ENCODE measurements at regions not wholly inside any gene's neighbourhood (a gene's known extent, or its start where the extent isn't known, plus 50 kb on each side); places are given as distances from the start of the nearest gene placed in this dataset.

DNA sequence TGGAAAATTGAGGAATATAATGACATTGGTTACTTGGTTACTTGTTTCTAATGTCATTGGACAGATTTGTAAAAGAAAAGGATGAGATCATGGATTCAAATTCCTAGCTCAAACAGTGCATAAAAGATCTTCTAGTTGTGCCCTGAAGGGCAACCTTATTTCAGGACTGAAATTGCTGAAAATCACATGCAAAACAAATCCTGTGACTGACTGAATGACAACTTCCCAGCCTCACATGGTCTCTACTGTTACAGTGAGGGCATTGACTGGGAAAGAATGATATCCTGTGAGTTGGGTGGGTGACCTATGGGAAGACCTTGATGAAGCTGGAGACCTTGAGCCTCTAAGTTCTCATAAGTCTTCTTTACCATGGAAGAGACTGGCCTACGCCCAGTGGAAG lies 90.4 kb upstream of the HAAO start:
- no peak for DNase-seq (ENCODE audit: low read depth)
- no peak overlapping the region for H3K4me3 ChIP-seq (ENCODE audit: control insufficient read depth, low read depth, low read length)
- TF ChIP-seq, protein P1, sequence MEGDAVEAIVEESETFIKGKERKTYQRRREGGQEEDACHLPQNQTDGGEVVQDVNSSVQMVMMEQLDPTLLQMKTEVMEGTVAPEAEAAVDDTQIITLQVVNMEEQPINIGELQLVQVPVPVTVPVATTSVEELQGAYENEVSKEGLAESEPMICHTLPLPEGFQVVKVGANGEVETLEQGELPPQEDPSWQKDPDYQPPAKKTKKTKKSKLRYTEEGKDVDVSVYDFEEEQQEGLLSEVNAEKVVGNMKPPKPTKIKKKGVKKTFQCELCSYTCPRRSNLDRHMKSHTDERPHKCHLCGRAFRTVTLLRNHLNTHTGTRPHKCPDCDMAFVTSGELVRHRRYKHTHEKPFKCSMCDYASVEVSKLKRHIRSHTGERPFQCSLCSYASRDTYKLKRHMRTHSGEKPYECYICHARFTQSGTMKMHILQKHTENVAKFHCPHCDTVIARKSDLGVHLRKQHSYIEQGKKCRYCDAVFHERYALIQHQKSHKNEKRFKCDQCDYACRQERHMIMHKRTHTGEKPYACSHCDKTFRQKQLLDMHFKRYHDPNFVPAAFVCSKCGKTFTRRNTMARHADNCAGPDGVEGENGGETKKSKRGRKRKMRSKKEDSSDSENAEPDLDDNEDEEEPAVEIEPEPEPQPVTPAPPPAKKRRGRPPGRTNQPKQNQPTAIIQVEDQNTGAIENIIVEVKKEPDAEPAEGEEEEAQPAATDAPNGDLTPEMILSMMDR (conservative IDR thresholded peaks at IDR 0.05; ENCODE audit: control insufficient read depth, insufficient read depth, low read depth, low read length), result no peak

DNA sequence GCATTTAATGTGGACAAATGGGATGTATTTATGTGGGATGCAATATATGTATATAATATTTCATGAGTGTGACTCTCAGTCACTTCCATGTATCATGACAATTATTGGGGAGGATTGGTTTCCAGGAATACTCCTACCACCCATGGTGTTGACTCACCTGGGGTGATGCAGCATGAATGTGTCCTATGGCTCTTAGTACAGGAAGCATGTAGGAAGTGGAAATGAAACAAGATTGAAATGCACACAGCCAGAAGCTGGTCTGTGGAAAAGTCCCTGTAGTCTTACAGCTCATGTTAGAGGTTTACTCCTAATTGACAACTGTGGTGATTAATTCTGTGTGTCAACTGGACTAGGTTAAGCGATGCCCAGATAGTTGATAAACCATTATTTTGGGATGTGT lies 89.3 kb upstream of the HAAO start:
- TF ChIP-seq, protein P1 (conservative IDR thresholded peaks at IDR 0.05; ENCODE audit: control insufficient read depth, insufficient read depth, low read depth, low read length), result no peak
- no peak overlapping the region for H3K4me3 ChIP-seq (ENCODE audit: control insufficient read depth, low read depth, low read length)
- DNase-seq (ENCODE audit: low read depth), result peak; percentile 66

DNA sequence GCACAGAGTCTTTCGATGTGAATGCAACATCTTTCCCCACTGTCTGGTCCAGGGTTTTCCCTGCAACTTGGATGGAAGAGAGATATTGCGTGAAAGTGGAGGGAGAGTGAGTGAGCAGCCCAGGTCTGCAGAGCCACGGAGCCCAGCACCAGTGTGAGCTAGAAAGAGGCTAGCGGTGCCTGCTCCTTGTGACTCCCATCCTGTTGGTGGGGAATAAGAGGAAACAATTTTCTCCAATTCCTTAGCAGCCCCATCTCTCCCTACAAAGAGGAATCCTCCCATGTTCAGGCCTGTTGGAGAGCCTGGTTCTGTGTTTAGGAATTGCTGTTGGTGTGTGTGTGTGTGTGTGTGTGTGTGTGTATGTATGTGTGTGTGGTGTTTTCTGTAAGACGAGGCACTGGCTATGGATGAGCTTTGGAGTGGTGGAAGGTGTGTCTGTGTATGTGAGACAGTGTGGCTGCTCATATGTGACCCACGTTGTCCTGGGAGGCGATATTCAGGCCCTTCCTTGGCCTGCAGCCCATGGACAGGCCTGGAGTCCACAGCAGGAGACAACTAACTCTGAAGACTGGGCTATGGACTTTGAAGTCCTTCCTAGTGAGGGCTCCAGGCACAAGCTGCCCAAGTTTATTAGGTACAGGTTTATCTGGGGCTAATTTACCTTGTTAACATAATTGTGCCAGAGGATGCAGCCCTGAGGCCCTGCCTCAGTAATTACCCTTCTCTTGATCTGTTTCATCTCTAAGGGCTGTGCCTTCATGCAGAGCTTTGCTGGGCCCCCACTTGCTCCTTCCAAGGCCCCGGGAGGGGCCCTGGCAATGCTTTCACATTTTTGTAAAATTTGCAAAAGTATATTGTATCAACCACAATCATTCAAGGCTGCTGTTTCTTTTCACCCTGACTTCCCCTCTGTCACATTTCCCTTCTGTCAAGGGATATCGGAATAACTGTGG lies 88.6 kb upstream of the HAAO start:
- H3K4me3 ChIP-seq (ENCODE audit: control insufficient read depth, low read depth, low read length), result no peak overlapping the region
- TF ChIP-seq, protein P1 (conservative IDR thresholded peaks at IDR 0.05; ENCODE audit: control insufficient read depth, insufficient read depth, low read depth, low read length), result no peak
- DNase-seq (ENCODE audit: low read depth), result no peak

DNA sequence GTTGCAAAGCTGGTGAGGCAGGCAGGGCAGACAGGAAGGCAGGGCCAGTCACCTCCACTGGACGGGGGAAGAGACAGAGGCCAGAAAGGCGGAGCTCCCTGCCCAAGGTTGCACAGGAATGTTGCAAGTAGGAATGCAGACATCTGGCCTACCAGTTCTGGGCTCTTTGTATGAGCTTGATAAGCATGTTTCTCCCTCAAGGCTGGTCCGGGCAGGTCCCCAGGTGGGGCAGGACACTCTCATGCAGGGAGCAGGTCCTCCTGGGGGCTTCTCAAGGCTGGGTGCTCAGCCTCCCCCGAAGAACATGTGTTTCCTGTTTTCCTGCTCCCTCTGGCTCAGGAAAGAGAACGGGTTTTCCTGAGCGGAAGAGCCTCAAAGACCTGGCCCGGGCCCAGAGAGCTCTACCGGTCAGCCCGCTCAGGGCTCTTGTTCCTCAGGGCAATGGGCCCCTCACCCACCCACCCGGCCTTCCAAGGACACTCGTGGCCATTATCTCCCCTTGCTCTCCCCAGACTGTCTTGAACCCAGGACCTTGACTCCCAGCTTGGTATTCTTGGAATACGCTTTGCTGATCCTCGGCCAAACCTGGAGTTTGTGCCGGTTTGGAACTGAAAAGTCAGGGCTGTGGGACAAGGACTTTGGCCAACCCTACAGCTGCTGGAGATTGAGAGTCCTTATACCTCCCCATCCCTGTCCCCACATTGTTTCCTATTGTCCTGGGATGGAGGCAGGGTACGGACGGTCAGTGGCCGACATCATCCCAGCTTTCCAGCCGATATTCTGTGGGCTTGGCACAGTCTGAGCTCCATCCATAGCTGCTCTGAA lies 87.7 kb upstream of the HAAO start:
- TF ChIP-seq, protein P1 (conservative IDR thresholded peaks at IDR 0.05; ENCODE audit: control insufficient read depth, insufficient read depth, low read depth, low read length), result no peak
- no peak for DNase-seq (ENCODE audit: low read depth)
- no peak overlapping the region for H3K4me3 ChIP-seq (ENCODE audit: control insufficient read depth, low read depth, low read length)

DNA sequence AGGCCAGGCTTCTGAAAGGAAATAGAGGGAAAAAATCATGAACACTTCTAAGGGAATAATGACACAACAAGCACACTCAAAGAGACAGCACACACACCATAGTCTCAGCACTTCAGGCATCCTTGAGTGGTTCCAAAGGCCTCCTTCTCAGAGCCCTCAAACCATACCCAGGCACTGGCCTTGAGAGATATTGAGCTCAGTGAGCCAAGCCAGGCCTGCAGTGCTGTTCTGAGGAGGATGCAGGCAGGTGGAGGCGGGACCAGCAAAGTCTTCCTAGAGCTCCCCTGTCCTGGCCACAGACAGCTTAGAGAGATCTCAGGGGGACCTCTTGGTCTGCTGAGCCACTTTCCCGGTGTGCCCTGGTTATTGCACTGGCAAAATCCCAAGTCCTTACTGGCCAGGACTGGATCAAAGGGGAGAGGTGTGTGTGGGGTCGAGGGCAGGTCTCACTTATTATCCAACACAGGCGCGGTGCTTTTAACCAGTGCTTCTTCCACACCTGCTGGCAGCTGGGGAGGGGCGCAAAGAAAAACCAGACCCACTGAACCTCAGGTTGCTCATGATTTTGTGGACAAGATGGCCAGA lies 86.8 kb upstream of the HAAO start:
- TF ChIP-seq, protein P1 (conservative IDR thresholded peaks at IDR 0.05; ENCODE audit: control insufficient read depth, insufficient read depth, low read depth, low read length), result no peak
- H3K4me3 ChIP-seq (ENCODE audit: control insufficient read depth, low read depth, low read length), result no peak overlapping the region
- DNase-seq (ENCODE audit: low read depth), result no peak

DNA sequence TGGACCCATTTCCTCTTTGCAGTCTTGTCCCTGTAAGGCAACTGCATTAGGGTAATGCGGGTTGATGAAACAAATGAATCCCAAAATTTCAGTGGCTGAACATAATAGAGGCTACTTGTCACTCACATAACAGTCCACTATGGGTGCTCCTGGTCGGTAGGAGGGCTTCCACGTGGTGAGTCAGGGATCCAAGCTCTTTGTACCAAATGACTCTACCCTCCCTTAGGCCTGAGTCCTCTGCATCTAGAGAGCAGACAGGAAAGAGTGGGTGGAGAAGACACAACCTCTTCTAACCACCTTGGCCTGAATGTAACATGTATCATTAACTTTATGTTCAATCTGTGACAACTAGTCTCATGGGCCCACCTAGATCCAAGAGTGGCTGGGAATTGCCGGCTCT lies 86.2 kb upstream of the HAAO start:
- TF ChIP-seq, protein P1 (conservative IDR thresholded peaks at IDR 0.05; ENCODE audit: control insufficient read depth, insufficient read depth, low read depth, low read length), result no peak
- peak; percentile 66 for DNase-seq (ENCODE audit: low read depth)
- H3K4me3 ChIP-seq (ENCODE audit: control insufficient read depth, low read depth, low read length), result no peak overlapping the region

Data from fibroblast of mammary gland (primary cell).